PC-9 (cell line): ENCODE measurements at regions not wholly inside any gene's neighbourhood (a gene's known extent, or its start where the extent isn't known, plus 50 kb on each side); places are given as distances from the start of the nearest gene placed in this dataset.

Experiments
- BruUV-seq: library from RNA; stranded (reverse); fragments of 400-500 nt; replicated peaks from 2 replicates; lab custom pipeline; 2021; lab: Mats Ljungman, UMichigan
- CTCF ChIA-PET: fragments of 300-600 bp; sonication (Branson Sonifier 250); formaldehyde crosslinking; loops from one replicate; lab custom pipeline; 2022; ENCODE audit warnings: antibody characterized with exemption; lab: Charles Lee
- POLR2A ChIA-PET: fragments of 300-600 bp; sonication (Branson Sonifier 250); formaldehyde crosslinking; loops from one replicate; lab custom pipeline; 2022; ENCODE audit warnings: antibody characterized with exemption; ENCODE audit not compliant: unreplicated experiment; lab: Charles Lee
- DNase-seq, 2 experiments: peaks; one replicate each; pipeline versions ENCODE4 v3.0.0 to v3.0.0-alpha.2; 2015 to 2022; ENCODE audit warnings: mixed read lengths in 1 of 2
- H2AFZ ChIP-seq: fragments of 200-600 bp; sonication (generic); 2 replicates; pipeline ENCODE4 v1.8.1; 2017; ENCODE audit warnings: antibody characterized with exemption
- H3F3A ChIP-seq: fragments of 200-600 bp; sonication (generic); 2 replicates; pipeline ENCODE4 v1.8.1; 2017; ENCODE audit warnings: antibody characterized with exemption, mild to moderate bottlenecking, low read depth; ENCODE audit not compliant: insufficient read depth
- H3K27ac ChIP-seq: fragments of 200-600 bp; sonication (generic); 2 replicates; pipeline ENCODE4 v1.6.1; 2016; ENCODE audit warnings: mixed run types
- H3K27me3 ChIP-seq: fragments of 200-600 bp; sonication (generic); 2 replicates; pipeline ENCODE4 v1.6.1; 2016; ENCODE audit warnings: low read depth, mixed run types; ENCODE audit not compliant: insufficient read depth
- H3K36me3 ChIP-seq: fragments of 200-600 bp; sonication (generic); 2 replicates; pipeline ENCODE4 v1.6.1; 2016; ENCODE audit warnings: low read depth, mixed run types
- H3K4me1 ChIP-seq: fragments of 200-600 bp; sonication (generic); replicated peaks from 2 replicates; pipeline ENCODE4 v1.6.1; 2016; ENCODE audit warnings: mixed run types; ENCODE audit not compliant: insufficient read depth
- H3K4me2 ChIP-seq: fragments of 200-600 bp; sonication (generic); 2 replicates; pipeline ENCODE4 v1.6.1; 2017; ENCODE audit warnings: mixed run types
- H3K4me3 ChIP-seq: fragments of 200-600 bp; sonication (generic); 2 replicates; pipeline ENCODE4 v1.6.1; 2016; ENCODE audit warnings: mixed run types
- H3K79me2 ChIP-seq: fragments of 200-600 bp; sonication (generic); 2 replicates; pipeline ENCODE4 v1.6.1; 2017; ENCODE audit warnings: low read depth, mixed run types
- H3K9me2 ChIP-seq: fragments of 200-600 bp; sonication (generic); 2 replicates; pipeline ENCODE4 v1.8.1; 2017; ENCODE audit warnings: mild to moderate bottlenecking; ENCODE audit not compliant: insufficient read depth
- H3K9me3 ChIP-seq: fragments of 200-600 bp; sonication (generic); 2 replicates; pipeline ENCODE4 v1.8.1; 2016; ENCODE audit warnings: low read depth; ENCODE audit not compliant: insufficient read depth
- H4K20me1 ChIP-seq: fragments of 200-600 bp; sonication (generic); 2 replicates; pipeline ENCODE4 v1.8.1; 2017; ENCODE audit not compliant: insufficient read depth
- CTCF ChIP-seq: fragments of 200-600 bp; sonication (generic); conservative IDR thresholded peaks from 2 replicates; pipeline ENCODE4 v1.6.1; 2017; ENCODE audit warnings: mixed run types, antibody characterized with exemption, mild to moderate bottlenecking, moderate library complexity
- EZH2 ChIP-seq: fragments of 200-600 bp; sonication (generic); IDR thresholded peaks from 2 replicates; pipeline ENCODE4 v1.8.0; 2017; ENCODE audit warnings: antibody characterized with exemption, low read depth
- intact Hi-C: fragments of 100-400 bp; cut with micrococcal nuclease; formaldehyde crosslinking; loops from one replicate; pipeline ENCODE4 v1.10.0; 2022; ENCODE audit not compliant: unreplicated experiment

DNA sequence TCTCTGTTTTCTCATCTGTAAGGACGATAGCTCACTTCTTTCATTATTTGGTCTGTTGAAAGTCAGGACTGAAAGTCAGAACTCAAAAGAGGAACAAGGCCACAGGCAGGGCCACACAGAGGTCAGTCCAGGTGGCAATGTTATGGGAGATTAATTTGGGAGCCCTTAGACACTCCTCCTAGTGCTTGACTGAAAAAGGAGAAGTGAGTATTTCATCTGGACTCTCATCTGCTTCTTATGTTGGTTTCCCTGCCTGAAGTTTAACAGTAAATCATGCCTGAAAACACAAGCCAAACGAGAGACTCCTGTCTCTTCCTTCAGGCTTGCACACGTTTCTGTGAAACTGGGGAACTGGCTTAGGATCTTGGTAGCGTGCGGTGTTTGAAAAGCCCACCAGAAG is 248.5 kb downstream of the BUB3 start:
- no peak overlapping the region for H3K4me3 ChIP-seq
- no peaks in the 10 kb centered on the region for H3K79me2 ChIP-seq
- no peak overlapping the region for H2AFZ ChIP-seq
- TF ChIP-seq EZH2: no peak
- no peak for TF ChIP-seq CTCF
- no peaks in the 10 kb centered on the region for H3K9me2 ChIP-seq
- H4K20me1 ChIP-seq: no peaks in the 10 kb centered on the region
- peaks cover 6% of the 10 kb centered on the region; the same call in 1 of the 2 replicates for H3K9me3 ChIP-seq
- H3K27ac ChIP-seq: no peak overlapping the region
- H3K36me3 ChIP-seq: no peaks in the 10 kb centered on the region
- H3K4me2 ChIP-seq: no peak overlapping the region
- intact Hi-C loops: no loop called here
- DNase-seq: no peak
- H3K27me3 ChIP-seq: no peaks in the 10 kb centered on the region; the same call in 1 of the 2 replicates
- no peaks in the 10 kb centered on the region for H3F3A ChIP-seq
- ChIA-PET CTCF (no interaction called here), POLR2A (no interaction called here)
- no peaks in the 10 kb centered on the region for H3K4me1 ChIP-seq
- no TSS peak for BruUV-seq

DNA sequence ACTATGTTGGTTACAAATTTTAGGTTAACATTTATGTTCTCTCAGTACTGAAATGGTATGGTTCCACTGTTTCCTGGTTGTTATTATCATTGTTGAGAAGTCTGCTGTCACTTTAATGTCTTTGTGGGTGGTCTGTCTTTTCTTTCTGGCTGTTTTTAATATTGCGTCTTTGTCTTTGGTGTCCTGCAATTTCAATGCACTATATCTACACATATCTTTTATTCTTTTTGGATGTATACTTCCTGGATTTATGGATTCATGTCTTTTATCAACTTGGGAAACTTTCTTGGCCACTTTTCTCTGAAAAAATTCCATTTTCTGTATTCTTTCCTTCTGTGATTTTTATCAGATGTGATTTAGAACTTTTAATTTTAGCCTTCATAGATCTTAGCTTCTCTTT is 250.2 kb downstream of the BUB3 start:
- intact Hi-C loops: no loop called here
- Histone ChIP-seq H3K9me3 (peaks cover 6% of the 10 kb centered on the region; the same call in 1 of the 2 replicates), H3K4me2 (no peak overlapping the region), H3K4me3 (no peak overlapping the region), H3K4me1 (no peaks in the 10 kb centered on the region), H3K27me3 (no peaks in the 10 kb centered on the region; the same call in 1 of the 2 replicates), H4K20me1 (no peaks in the 10 kb centered on the region), H3F3A (no peaks in the 10 kb centered on the region), H3K27ac (no peak overlapping the region), H3K9me2 (no peaks in the 10 kb centered on the region), H3K79me2 (no peaks in the 10 kb centered on the region), H2AFZ (no peak overlapping the region), H3K36me3 (no peaks in the 10 kb centered on the region)
- BruUV-seq: no TSS peak
- ChIA-PET CTCF (no interaction called here), POLR2A (no interaction called here)
- no peak for TF ChIP-seq CTCF
- no peak for TF ChIP-seq EZH2
- DNase-seq: no peak

DNA sequence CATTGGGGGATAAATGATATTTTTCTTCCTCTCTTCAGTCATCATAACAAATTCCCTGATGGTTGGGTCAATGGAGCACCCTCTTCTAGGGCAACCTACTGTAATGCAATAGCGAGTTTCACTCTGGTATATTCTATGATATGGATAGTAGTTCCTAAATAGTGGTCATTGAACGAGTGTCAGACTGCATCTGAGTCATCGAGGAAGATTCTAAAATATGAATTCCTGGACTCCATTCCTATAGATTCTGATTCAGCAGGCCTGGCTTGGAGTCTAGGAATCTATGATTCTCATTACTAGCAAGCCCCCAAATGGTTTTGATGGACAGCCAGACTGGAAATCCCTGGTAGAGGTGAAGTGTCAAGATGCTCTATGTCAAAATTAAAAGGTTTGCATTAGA is 254.5 kb downstream of the BUB3 start:
- no peaks in the 10 kb centered on the region for H3F3A ChIP-seq
- H3K79me2 ChIP-seq: no peaks in the 10 kb centered on the region
- H3K4me2 ChIP-seq: no peak overlapping the region
- H3K27ac ChIP-seq: no peak overlapping the region
- intact Hi-C loops: no loop called here
- no peak overlapping the region for H3K4me3 ChIP-seq
- H4K20me1 ChIP-seq: no peaks in the 10 kb centered on the region
- POLR2A ChIA-PET: no interaction called here
- TF ChIP-seq CTCF (no peak), EZH2 (no peak)
- CTCF ChIA-PET: no interaction called here
- BruUV-seq: no TSS peak
- H2AFZ ChIP-seq: no peak overlapping the region
- H3K36me3 ChIP-seq: no peaks in the 10 kb centered on the region
- no peak for DNase-seq
- H3K4me1 ChIP-seq: no peaks in the 10 kb centered on the region
- H3K9me3 ChIP-seq: peaks cover 6% of the 10 kb centered on the region; the same call in 1 of the 2 replicates
- no peaks in the 10 kb centered on the region for H3K9me2 ChIP-seq
- H3K27me3 ChIP-seq: peaks cover 4% of the 10 kb centered on the region
